MG63 (cell line): ENCODE measurements at regions not wholly inside any gene's neighbourhood (a gene's known extent, or its start where the extent isn't known, plus 50 kb on each side); places are given as distances from the start of the nearest gene placed in this dataset.
"Not testable (repeated sequence)": the region's sequence is repeated elsewhere in the genome, so short reads cannot be mapped to it uniquely, and the experiment has no call there.

ENCODE experiments used
- DNase-seq: peaks from one replicate; pipeline ENCODE4 v3.0.0-alpha.2; 2020
- H3K27me3 ChIP-seq: fragments of 250-450 bp; sonication (Bioruptor Pico); 2 replicates; pipeline ENCODE4 v1.5.1; 2020; ENCODE audit warnings: mild to moderate bottlenecking, moderate library complexity
- H3K36me3 ChIP-seq: fragments of 250-450 bp; sonication (Bioruptor Pico); 2 replicates; pipeline ENCODE4 v1.5.1; 2020; ENCODE audit warnings: mild to moderate bottlenecking, moderate library complexity
- H3K4me3 ChIP-seq: fragments of 250-450 bp; sonication (Bioruptor Pico); 2 replicates; pipeline ENCODE4 v1.5.1; 2020; ENCODE audit warnings: mild to moderate bottlenecking, moderate library complexity
- H3K9me3 ChIP-seq: fragments of 250-450 bp; sonication (Bioruptor Pico); 2 replicates; pipeline ENCODE4 v1.5.1; 2020; ENCODE audit warnings: mild to moderate bottlenecking, moderate library complexity

GRCh38 chr7:119706608-119707007 is 566.4 kb upstream of the KCND2 start:
- no peak for DNase-seq
- H3K9me3 ChIP-seq: no peaks in the 10 kb centered on the region; the same call in 1 of the 2 replicates
- no peak overlapping the region for H3K4me3 ChIP-seq
- H3K36me3 ChIP-seq: no peaks in the 10 kb centered on the region
- H3K27me3 ChIP-seq: no peaks in the 10 kb centered on the region

DNA sequence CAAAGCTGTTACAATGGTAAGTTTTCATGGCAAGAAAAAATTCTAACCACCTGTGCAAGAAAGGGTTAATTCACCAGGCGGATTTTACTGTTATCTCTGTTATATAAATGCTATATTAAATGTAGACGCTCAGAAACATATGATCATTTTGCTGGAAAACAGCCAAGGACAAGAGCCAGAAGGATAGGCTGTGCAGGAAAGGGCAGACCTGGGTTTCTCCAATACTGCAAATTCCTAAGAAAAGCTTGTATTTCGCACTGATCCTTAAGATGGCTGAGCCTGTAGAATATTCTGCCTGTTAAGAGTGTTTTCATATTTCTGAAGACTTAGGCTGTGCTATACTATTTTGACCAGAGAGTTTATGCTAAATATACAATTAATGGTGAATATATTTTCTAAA is 564.1 kb upstream of the KCND2 start:
- H3K27me3 ChIP-seq: no peaks in the 10 kb centered on the region

GRCh38 chr7:119711104-119711503 is 561.9 kb upstream of the KCND2 start:
- Histone ChIP-seq H3K4me3 (no peak overlapping the region), H3K36me3 (no peaks in the 10 kb centered on the region), H3K9me3 (no peaks in the 10 kb centered on the region), H3K27me3 (no peaks in the 10 kb centered on the region)
- no peak for DNase-seq

More for the DNA sequence above, 564.1 kb upstream of the KCND2 start:
- Histone ChIP-seq H3K36me3 (no peaks in the 10 kb centered on the region), H3K9me3 (no peaks in the 10 kb centered on the region), H3K4me3 (no peak overlapping the region)
- no peak for DNase-seq

DNA sequence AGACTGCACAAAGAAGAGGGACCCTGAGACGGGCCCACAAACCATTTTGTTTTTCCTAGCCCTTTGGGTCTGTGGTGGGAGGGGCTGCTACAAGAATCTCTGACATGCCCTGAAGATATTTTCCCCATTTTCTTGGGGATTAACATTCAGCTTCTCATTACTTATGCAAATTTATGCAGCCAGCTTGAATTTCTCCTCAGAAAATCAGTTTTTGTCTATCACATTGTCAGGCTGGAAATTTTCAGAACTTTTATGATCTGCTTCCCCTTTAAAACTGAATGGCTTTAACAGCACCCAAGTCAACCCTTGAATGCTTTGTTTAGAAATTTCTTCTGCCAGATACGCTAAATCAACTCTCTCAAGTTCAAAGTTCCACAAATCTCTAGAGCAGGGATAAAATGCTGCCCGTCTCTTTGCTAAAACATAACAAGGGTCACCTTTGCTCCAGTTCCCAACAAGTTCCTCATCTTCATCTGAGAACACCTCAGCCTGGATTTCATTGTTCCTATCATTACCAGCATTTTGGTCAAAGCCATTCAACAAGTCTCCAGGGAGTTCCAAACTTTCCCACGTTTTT is 560.0 kb upstream of the KCND2 start:
- Histone ChIP-seq H3K36me3 (no peaks in the 10 kb centered on the region), H3K9me3 (no peaks in the 10 kb centered on the region), H3K27me3 (no peaks in the 10 kb centered on the region), H3K4me3 (no peak overlapping the region)
- no peak for DNase-seq

- no peaks in the 10 kb centered on the region for H3K36me3 ChIP-seq
- no peaks in the 10 kb centered on the region for H3K27me3 ChIP-seq
- no peak overlapping the region for H3K4me3 ChIP-seq
Observed at GRCh38 chr7:119713606-119714005, 559.4 kb upstream of the KCND2 start.

GRCh38 chr7:119720541-119720940 is 552.4 kb upstream of the KCND2 start:
- Histone ChIP-seq H3K4me3 (no peak overlapping the region), H3K36me3 (no peaks in the 10 kb centered on the region), H3K27me3 (no peaks in the 10 kb centered on the region), H3K9me3 (no peaks in the 10 kb centered on the region)
- DNase-seq: no peak

More at GRCh38 chr7:119713606-119714005, 559.4 kb upstream of the KCND2 start:
- H3K9me3 ChIP-seq: no peaks in the 10 kb centered on the region
- DNase-seq: no peak

DNA sequence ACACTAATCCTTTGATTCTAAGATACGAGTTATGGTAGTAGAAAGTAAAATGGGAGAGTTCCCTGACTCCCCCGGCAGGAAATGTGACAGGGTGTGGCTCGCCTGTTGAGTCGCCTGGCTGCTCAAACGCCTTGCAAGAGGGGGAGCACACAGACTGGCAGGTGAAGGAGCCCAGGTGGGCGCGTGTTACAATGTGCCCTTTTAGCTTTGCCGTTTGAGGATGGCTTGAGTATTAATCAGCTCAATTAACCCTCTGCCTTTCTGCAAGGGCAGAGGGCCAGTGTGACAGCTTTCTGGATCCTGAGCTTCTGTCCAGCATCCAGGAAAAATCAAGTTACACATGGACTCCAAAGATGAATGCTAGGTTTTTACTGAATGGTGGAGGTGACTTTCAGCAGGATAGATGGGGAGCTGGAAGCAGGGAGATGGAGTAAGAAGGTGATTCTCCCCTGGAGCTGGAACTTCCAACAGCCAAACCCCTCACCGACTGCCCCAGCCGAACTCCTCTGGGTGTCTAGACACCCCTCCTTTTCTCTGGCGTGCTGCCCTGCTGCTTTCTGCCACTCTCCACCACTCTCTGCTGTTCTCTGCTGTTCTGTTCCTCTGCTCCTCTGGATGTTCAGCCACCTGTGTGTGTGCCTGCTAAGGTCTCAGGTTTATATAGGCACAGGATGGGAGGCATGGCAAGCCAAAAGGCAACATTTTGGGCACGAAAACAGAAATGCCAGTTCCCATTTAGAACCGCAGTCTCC is 548.8 kb upstream of the KCND2 start:
- Histone ChIP-seq H3K4me3 (no peak overlapping the region), H3K9me3 (no peaks in the 10 kb centered on the region), H3K36me3 (no peaks in the 10 kb centered on the region), H3K27me3 (no peaks in the 10 kb centered on the region)
- no peak for DNase-seq

DNA sequence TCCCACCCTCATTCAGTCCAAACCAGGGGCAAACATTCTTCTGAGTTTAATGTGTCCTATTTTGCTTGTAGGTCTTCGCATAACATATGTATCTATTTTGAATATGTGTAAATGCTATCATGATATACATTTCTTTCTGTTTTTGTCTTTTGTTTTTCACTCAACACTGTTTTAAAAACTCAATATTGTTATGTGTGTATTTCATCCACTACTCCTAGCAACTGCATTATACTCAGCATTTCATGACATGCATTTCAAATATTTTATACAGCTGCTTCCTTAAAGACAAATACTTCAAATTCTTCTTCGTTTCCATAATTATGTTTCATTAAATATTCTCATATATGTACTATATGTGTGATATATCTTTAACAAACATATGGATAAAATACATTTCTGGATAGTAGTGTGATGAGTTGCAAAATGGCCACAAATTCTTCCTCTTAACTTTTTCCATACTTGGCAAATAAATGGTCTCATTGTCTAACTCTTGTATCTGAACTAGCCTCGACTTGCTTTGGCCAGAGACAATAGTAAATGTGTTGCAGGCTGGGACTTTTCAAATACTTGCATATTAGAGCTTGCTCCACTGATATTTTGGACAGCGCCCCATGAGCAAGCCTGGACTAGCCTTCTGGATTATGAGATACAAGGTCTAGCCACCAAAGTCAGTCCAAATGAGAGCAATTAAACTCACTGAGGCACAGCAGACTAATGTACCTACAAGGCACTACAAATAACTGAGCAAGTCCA is 539.7 kb upstream of the KCND2 start:
- no peak for DNase-seq
- Histone ChIP-seq H3K9me3 (no peaks in the 10 kb centered on the region), H3K36me3 (no peaks in the 10 kb centered on the region), H3K4me3 (no peak overlapping the region), H3K27me3 (no peaks in the 10 kb centered on the region)

DNA sequence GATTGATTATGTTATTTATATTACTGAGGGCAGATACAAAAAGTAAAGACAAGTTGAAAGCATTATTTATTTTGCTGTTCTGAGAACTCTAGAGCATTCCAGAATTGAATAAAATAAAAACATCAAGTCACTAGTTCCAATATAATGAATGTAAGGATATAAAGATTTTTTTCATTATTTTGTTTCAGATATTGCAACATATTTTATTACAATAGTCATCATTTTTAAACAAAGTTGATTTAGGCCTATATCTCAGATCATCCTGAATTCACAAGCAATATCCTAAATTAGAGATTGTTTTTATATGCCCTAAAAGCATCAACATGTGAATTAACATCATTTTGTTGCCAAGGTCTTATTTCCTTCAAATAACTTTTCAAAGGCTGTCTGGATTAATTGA is 535.6 kb upstream of the KCND2 start:
- H3K4me3 ChIP-seq: no peak overlapping the region
- no peaks in the 10 kb centered on the region for H3K9me3 ChIP-seq
- no peak for DNase-seq
- H3K36me3 ChIP-seq: no peaks in the 10 kb centered on the region
- H3K27me3 ChIP-seq: no peaks in the 10 kb centered on the region

DNA sequence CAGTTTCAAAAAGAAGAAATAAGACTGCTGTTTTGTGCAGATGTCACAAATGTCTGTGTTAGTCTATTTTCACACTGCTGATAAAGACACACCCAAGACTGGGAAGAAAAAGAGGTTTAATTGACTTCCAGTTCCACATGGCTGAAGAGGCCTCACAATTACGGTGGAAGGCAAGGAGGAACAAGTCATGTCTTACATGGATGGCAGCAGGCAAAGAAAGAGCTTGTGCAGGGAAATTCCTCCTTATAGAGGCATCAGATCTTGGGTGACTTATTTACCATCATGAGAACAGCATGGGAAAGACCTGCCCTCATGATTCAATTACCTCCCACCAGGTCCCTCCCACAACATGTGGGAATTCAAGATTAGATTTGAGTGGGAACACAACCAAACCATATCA is 527.7 kb upstream of the KCND2 start:
- H3K4me3 ChIP-seq, H3K27me3 ChIP-seq, DNase-seq, H3K9me3 ChIP-seq, H3K36me3 ChIP-seq: not testable (repeated sequence)

GRCh38 chr7:119748251-119748860 is 524.6 kb upstream of the KCND2 start:
- no peak for DNase-seq

DNA sequence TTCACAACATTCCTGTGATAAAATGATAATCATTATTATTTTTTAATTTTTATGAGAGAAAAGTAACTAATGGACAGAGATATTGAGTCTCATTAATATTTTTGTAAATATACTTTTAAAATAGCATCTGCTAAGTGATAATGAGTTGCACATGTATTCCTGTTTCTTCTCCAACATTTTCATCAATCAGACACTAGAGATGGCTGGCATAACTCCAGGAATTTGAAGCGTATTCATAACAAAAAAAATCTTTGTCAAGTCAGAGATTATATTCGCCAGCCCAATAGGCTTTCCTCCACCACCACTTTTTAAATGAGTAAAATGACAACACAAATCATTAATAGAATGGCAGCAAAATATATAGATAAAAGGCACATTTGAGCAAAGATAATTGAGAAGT is 524.0 kb upstream of the KCND2 start:
- Histone ChIP-seq H3K36me3 (no peaks in the 10 kb centered on the region), H3K9me3 (no peaks in the 10 kb centered on the region), H3K27me3 (no peaks in the 10 kb centered on the region), H3K4me3 (no peak overlapping the region)
- no peak for DNase-seq

More at GRCh38 chr7:119748251-119748860, 524.6 kb upstream of the KCND2 start:
- Histone ChIP-seq H3K9me3 (no peaks in the 10 kb centered on the region), H3K4me3 (no peak overlapping the region), H3K27me3 (no peaks in the 10 kb centered on the region), H3K36me3 (no peaks in the 10 kb centered on the region)

DNA sequence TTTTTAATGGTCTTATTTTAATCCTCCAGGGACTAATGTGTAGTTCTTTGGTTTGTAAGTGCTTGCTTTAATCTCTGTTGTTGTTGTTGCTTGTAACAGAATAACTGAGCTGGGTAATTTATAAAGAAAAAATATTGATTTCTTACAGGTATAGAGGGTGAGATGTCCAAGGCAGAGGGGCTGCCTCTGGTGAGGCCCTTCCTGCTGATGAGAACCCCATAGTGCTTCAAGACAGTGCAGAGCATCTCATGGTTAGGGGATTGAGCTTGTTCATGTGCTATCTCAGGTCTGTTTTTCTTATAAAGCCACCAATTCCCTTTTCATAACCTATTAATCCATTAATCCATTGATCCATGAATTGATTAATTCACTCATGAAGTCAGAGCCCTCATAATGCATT is 516.3 kb upstream of the KCND2 start:
- H3K9me3 ChIP-seq: no peaks in the 10 kb centered on the region
- no peak overlapping the region for H3K4me3 ChIP-seq
- DNase-seq: no peak
- no peaks in the 10 kb centered on the region for H3K27me3 ChIP-seq
- H3K36me3 ChIP-seq: no peaks in the 10 kb centered on the region

GRCh38 chr7:119758254-119758653 is 514.7 kb upstream of the KCND2 start:
- Histone ChIP-seq H3K27me3 (no peaks in the 10 kb centered on the region), H3K9me3 (no peaks in the 10 kb centered on the region), H3K4me3 (no peak overlapping the region), H3K36me3 (no peaks in the 10 kb centered on the region)
- DNase-seq: no peak

GRCh38 chr7:119761776-119762175 is 511.2 kb upstream of the KCND2 start:
- no peak for DNase-seq

GRCh38 chr7:119782286-119782685 is 490.7 kb upstream of the KCND2 start:
- Histone ChIP-seq H3K4me3 (no peak overlapping the region), H3K9me3 (no peaks in the 10 kb centered on the region), H3K36me3 (no peaks in the 10 kb centered on the region), H3K27me3 (no peaks in the 10 kb centered on the region)
- DNase-seq: no peak

More at GRCh38 chr7:119761776-119762175, 511.2 kb upstream of the KCND2 start:
- H3K27me3 ChIP-seq: no peaks in the 10 kb centered on the region
- no peaks in the 10 kb centered on the region for H3K36me3 ChIP-seq
- no peaks in the 10 kb centered on the region for H3K9me3 ChIP-seq
- no peak overlapping the region for H3K4me3 ChIP-seq

GRCh38 chr7:119783799-119784198 is 489.2 kb upstream of the KCND2 start:
- Histone ChIP-seq H3K36me3 (no peaks in the 10 kb centered on the region), H3K9me3 (no peaks in the 10 kb centered on the region), H3K27me3 (no peaks in the 10 kb centered on the region), H3K4me3 (no peak overlapping the region)
- peak; percentile 1 for DNase-seq
